Liver (tissue), 8 donors: ENCODE measurements at regions not wholly inside any gene's neighbourhood (a gene's known extent, or its start where the extent isn't known, plus 50 kb on each side); places are given as distances from the start of the nearest gene placed in this dataset.

Source experiments
- DNase-seq: peaks from one replicate; pipeline ENCODE4 v3.0.0-alpha.2; 2017; ENCODE audit warnings: low spot score
- H3K27ac ChIP-seq, 2 donors: one replicate each; pipeline ENCODE4 v1.7.0; 2013; ENCODE audit warnings: inconsistent platforms in 2 of 2, low read length in 2 of 2, control low read depth in 1 of 2, low read depth in 1 of 2, mild to moderate bottlenecking in 1 of 2
- H3K27me3 ChIP-seq, 4 donors: one replicate each; pipeline versions ENCODE4 v1.6.1 to v1.7.0; 2013; ENCODE audit warnings: low read length in 3 of 4, inconsistent platforms in 1 of 4, mild to moderate bottlenecking in 1 of 4, moderate library complexity in 1 of 4; ENCODE audit not compliant: control insufficient read depth in 4 of 4, insufficient read depth in 4 of 4
- H3K36me3 ChIP-seq, 4 donors: one replicate each; pipeline versions ENCODE4 v1.6.1 to v1.7.0; 2013; ENCODE audit warnings: low read length in 3 of 4, mild to moderate bottlenecking in 3 of 4, low read depth in 1 of 4, moderate library complexity in 1 of 4; ENCODE audit not compliant: control insufficient read depth in 4 of 4, insufficient read depth in 3 of 4
- H3K4me1 ChIP-seq, 4 donors: one replicate each; pipeline versions ENCODE4 v1.6.1 to v1.7.0; 2013; ENCODE audit warnings: low read length in 3 of 4, mild to moderate bottlenecking in 3 of 4, moderate library complexity in 1 of 4; ENCODE audit not compliant: control insufficient read depth in 4 of 4, insufficient read depth in 4 of 4
- H3K4me3 ChIP-seq, 3 donors: one replicate each; pipeline versions ENCODE4 v1.6.1 to v1.7.0; 2013; ENCODE audit warnings: low read length in 3 of 3, control low read depth in 1 of 3, low read depth in 1 of 3, mild to moderate bottlenecking in 1 of 3
- H3K9ac ChIP-seq, 2 donors: one replicate each; pipeline ENCODE4 v1.7.0; 2013; ENCODE audit warnings: low read length in 2 of 2, mild to moderate bottlenecking in 2 of 2, moderate library complexity in 2 of 2, control low read depth in 1 of 2, low read depth in 1 of 2
- H3K9me3 ChIP-seq, 4 donors: one replicate each; pipeline versions ENCODE4 v1.6.1 to v1.7.0; 2013; ENCODE audit warnings: low read length in 3 of 4; ENCODE audit not compliant: control insufficient read depth in 4 of 4
- ATF3 ChIP-seq: IDR thresholded peaks from 2 replicates; pipeline ENCODE4 v1.6.1; 2016; ENCODE audit warnings: antibody characterized with exemption
- CTCF ChIP-seq: fragments of 150-350 bp; IDR thresholded peaks from 2 replicates; pipeline ENCODE4 v1.5.1; 2017; ENCODE audit warnings: improper control_type of control experiment, low read depth, low read length; ENCODE audit not compliant: missing input control
- EGR1 ChIP-seq, 2 donors: IDR thresholded peaks; 2 replicates each; pipeline ENCODE4 v1.6.1; 2016 to 2018; ENCODE audit warnings: antibody characterized with exemption in 2 of 2, low read depth in 2 of 2
- FOXA1 ChIP-seq: IDR thresholded peaks from 2 replicates; pipeline ENCODE4 v1.6.1; 2016; ENCODE audit warnings: antibody characterized with exemption
- FOXA2 ChIP-seq: IDR thresholded peaks from 2 replicates; pipeline ENCODE4 v1.6.1; 2016; ENCODE audit warnings: antibody characterized with exemption
- GABPA ChIP-seq, 2 donors: IDR thresholded peaks in 1 of 2; conservative IDR thresholded peaks in 1 of 2; 2 replicates each; pipeline ENCODE4 v1.6.1; 2016; ENCODE audit warnings: antibody characterized with exemption in 2 of 2, mild to moderate bottlenecking in 1 of 2, moderate library complexity in 1 of 2
- HNF4A ChIP-seq, 2 donors: conservative IDR thresholded peaks; 2 replicates each; pipeline ENCODE4 v1.6.1; 2016; ENCODE audit warnings: antibody characterized with exemption in 2 of 2, mild to moderate bottlenecking in 2 of 2
- HNF4G ChIP-seq: IDR thresholded peaks from 2 replicates; pipeline ENCODE4 v1.6.1; 2016; ENCODE audit warnings: antibody characterized with exemption
- JUND ChIP-seq, 2 donors: IDR thresholded peaks; 2 replicates each; pipeline ENCODE4 v1.6.1; 2016; ENCODE audit warnings: antibody characterized with exemption in 2 of 2
- MAX ChIP-seq: IDR thresholded peaks from 2 replicates; pipeline ENCODE4 v1.6.1; 2016; ENCODE audit warnings: antibody characterized with exemption
- NR2F2 ChIP-seq: IDR thresholded peaks from 2 replicates; pipeline ENCODE4 v1.6.1; 2016; ENCODE audit warnings: antibody characterized with exemption
- RAD21 ChIP-seq, 2 donors: IDR thresholded peaks; 2 replicates each; pipeline ENCODE4 v1.6.1; 2016; ENCODE audit warnings: antibody characterized with exemption in 2 of 2, mild to moderate bottlenecking in 2 of 2
- REST ChIP-seq: IDR thresholded peaks from 2 replicates; pipeline ENCODE4 v1.6.1; 2016; ENCODE audit warnings: antibody characterized with exemption, mild to moderate bottlenecking
- RXRA ChIP-seq, 2 donors: IDR thresholded peaks; 2 replicates each; pipeline ENCODE4 v1.6.1; 2017 to 2018; ENCODE audit warnings: antibody characterized with exemption in 2 of 2, mild to moderate bottlenecking in 1 of 2
- SP1 ChIP-seq: IDR thresholded peaks from 2 replicates; pipeline ENCODE4 v1.6.1; 2018; ENCODE audit warnings: antibody characterized with exemption, mild to moderate bottlenecking
- TAF1 ChIP-seq: conservative IDR thresholded peaks from 2 replicates; pipeline ENCODE4 v1.6.1; 2016; ENCODE audit warnings: antibody characterized with exemption, mild to moderate bottlenecking
- YY1 ChIP-seq: IDR thresholded peaks from 2 replicates; pipeline ENCODE4 v1.6.1; 2016; ENCODE audit warnings: antibody characterized with exemption, mild to moderate bottlenecking
- ZBTB33 ChIP-seq: IDR thresholded peaks from 2 replicates; pipeline ENCODE4 v1.6.1; 2016; ENCODE audit warnings: antibody characterized with exemption
- WGBS: extraction: QIAGEN DNeasy Blood & Tissue Kit; methylation state at CpG from one replicate; pipeline ENCODE4 v1.1.7; 2013; 5-methylcytosine and 5-hydroxymethylcytosine counted together
- donor health status: healthy.
- donor health status: healthy.
- donor health status: healthy.
- donor health status: healthy.
- donor health status: healthy.

- Histone ChIP-seq H3K4me3 (no peak overlapping the region), H3K36me3 (no peaks in the 10 kb centered on the region), H3K27ac (no peak overlapping the region), H3K9me3 (no peaks in the 10 kb centered on the region), H3K9ac (no peak overlapping the region), H3K4me1 (no peaks in the 10 kb centered on the region), H3K27me3 (no peaks in the 10 kb centered on the region)
- 60% methylated on average over 2 of the region's 2 CpGs for WGBS
- TF ChIP-seq REST (no peak), GABPA (IDR thresholded peaks at IDR 0.05 in 1 of 2, conservative IDR thresholded peaks at IDR 0.05 in 1 of 2) (no peak), CTCF (no peak), SP1 (no peak), MAX (no peak), HNF4A (conservative IDR thresholded peaks at IDR 0.05) (no peak), HNF4G (no peak)
- no peak for DNase-seq
Observed at GRCh38 chr14:29045237-29045636, 278.6 kb downstream of the FOXG1 start.

- Histone ChIP-seq H3K4me3 (no peak overlapping the region), H3K9ac (no peak overlapping the region), H3K27ac (no peak overlapping the region), H3K9me3 (peaks cover 0 to 4% (median 0%) of the 10 kb centered on the region in 4 donors), H3K4me1 (no peaks in the 10 kb centered on the region), H3K36me3 (no peaks in the 10 kb centered on the region), H3K27me3 (no peaks in the 10 kb centered on the region)
- 68% methylated on average over 2 of the region's 2 CpGs for WGBS
- TF ChIP-seq GABPA (IDR thresholded peaks at IDR 0.05 in 1 of 2, conservative IDR thresholded peaks at IDR 0.05 in 1 of 2) (no peak), FOXA1 (no peak), ATF3 (no peak), FOXA2 (no peak), YY1 (no peak), NR2F2 (no peak), EGR1 (IDR thresholded peaks at IDR 0.05; ENCODE audit: low read depth in 2 of 2) (no peak), ZBTB33 (no peak), CTCF (no peak), JUND (IDR thresholded peaks at IDR 0.05) (no peak), TAF1 (no peak), RAD21 (IDR thresholded peaks at IDR 0.05) (no peak), RXRA (IDR thresholded peaks at IDR 0.05) (no peak), HNF4A (conservative IDR thresholded peaks at IDR 0.05) (no peak), SP1 (no peak), REST (no peak), HNF4G (no peak), MAX (no peak)
- DNase-seq: no peak
Observed at GRCh38 chr14:29054119-29054518, 287.5 kb downstream of the FOXG1 start.
